Activated T-cell treated with anti-CD3 and anti-CD28 coated beads for 48 hours (primary cell): ENCODE measurements at regions not wholly inside any gene's neighbourhood (a gene's known extent, or its start where the extent isn't known, plus 50 kb on each side); places are given as distances from the start of the nearest gene placed in this dataset.

Experiments used
- DNase-seq: peaks from one replicate; pipeline ENCODE4 v3.0.0-alpha.2; 2020; ENCODE audit warnings: low read depth

- no peak for DNase-seq
Measured at GRCh38 chr5:82849885-82850284, 227.3 kb downstream of the TMEM167A start.

DNA sequence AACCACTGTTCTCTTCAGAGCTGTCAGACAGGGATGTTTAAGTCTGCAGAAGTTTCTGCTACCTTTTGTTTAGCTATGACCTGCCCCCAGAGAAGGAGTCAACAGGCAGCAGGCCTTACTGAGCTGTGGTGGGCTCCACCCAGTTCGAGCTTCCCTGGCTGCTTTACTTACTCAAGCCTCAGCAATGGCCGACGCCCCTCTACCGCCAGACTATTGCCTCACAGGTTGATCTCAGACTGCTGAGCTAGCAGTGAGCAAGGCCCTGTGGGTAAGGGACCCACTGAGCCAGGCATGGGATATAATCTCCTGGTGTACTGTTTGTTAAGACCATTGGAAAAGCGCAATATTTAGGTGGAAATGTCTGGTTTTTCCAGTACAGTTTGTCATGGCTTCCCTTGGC is 229.6 kb downstream of the TMEM167A start:
- no peak for DNase-seq

GRCh38 chr5:82839881-82840280 is 237.3 kb downstream of the TMEM167A start:
- no peak for DNase-seq

DNA sequence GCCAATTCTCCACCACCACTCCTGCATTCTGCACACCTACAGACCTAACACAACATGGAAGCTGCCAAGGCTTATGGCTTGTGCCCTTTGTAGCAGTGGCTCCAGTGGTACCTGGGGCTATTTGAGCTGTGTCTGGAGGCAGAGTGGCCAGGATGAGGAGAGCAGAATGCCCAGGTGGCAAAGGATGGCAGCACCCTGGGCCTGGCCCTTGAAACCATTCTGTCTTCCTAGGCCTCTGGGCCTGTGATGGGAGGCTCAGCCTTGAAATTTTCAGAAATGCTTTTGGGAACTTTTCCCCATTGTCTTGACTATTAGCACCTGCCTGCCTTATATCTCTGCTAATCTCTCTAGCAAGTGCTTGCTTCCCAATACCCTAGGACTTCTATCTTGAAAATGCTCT is 241.7 kb downstream of the TMEM167A start:
- DNase-seq, result no peak

DNA sequence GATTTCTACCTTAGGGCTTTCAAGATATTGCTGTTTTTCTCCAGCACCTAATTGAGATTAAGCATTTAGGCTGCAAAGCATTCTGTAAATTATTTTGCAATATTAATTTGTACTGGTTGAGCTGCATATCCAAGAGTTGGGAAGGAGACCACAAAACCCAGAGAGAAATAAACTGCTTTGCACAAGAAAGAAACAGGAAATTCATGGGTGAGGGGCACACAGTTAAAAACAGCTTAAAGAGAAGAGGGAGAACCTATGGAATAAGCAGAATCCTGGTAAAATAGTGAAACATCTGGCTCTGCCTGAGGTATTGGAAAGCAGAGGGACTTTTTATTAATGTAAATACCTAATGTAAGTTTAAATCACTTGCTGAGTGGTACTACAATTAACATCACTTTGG is 243.0 kb downstream of the TMEM167A start:
- no peak for DNase-seq

DNA sequence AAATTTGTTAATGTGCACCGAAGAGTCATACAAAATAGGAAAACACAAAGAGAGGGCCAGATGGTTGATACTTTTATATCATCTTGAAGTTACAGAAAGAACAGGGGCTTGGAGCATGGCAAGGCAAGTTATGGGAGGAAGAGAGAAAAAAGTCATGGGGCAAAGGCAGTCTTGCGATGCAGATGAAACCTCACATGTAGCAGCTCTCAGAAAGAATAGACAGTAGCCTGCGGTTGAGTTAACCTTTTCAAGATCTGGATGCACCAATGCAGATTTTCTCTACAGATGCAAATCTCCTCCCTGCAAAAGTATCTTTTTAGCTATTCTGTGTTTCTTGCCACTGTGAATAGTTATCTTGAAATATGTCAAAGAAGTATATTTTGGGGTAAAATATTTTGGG is 243.9 kb downstream of the TMEM167A start:
- no peak for DNase-seq

GRCh38 chr5:82832445-82832844 is 244.7 kb downstream of the TMEM167A start:
- no peak for DNase-seq

GRCh38 chr5:82828211-82828610 is 249.0 kb downstream of the TMEM167A start:
- DNase-seq, result no peak

- DNase-seq, result no peak
Measured at GRCh38 chr5:82827651-82828050, 249.5 kb downstream of the TMEM167A start.

DNA sequence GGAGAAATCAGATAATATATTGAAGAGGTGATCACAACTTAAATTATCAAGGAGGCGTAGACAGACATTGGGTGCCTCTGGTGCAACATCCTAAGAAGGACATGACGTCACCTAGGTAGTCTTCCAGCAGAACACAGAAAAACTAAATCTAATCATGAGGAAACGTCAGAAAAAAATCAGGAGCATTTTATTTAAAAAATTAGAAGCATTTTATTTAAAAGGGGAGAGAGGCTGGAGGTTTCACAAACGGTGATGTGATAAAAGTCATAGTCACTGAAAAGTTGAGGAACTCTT is 254.6 kb downstream of the TMEM167A start:
- DNase-seq, result no peak

DNA sequence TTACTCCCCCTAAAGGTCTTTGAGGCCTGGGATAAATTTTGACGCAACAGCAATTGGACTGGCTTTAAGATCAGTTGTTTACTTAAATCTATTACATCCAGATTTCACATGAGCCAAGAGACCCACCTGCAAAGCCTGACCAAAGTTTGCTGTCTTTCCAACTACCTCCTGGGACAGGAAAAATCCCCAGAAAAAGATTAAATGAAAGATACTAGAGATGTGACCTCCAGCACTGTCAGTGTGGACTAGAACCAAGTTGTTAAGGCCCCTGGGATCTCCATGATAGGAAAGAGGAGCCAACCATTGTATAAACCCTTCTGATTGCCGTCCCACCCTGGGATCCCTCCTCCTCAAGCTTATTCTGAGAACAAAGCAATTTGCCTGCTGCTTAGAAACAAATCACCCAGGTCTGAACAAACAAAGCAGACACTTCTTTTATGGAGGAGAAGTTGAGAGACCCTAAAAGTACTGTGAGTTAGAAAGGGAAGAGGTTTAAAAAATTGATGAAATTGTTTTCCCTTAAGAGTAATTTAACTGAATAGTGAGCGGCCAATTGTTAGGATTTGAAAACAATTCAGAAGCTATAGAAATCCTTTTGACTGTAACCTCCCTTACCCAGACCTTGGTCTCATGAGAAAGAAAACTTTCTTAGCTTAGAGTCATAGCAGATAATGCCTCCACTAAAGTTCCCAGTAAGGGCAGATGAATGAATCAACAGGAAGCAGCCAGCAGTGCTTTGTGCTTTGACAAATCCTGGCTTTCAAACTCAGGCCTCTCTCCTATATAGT is 255.2 kb downstream of the TMEM167A start:
- no peak for DNase-seq

DNA sequence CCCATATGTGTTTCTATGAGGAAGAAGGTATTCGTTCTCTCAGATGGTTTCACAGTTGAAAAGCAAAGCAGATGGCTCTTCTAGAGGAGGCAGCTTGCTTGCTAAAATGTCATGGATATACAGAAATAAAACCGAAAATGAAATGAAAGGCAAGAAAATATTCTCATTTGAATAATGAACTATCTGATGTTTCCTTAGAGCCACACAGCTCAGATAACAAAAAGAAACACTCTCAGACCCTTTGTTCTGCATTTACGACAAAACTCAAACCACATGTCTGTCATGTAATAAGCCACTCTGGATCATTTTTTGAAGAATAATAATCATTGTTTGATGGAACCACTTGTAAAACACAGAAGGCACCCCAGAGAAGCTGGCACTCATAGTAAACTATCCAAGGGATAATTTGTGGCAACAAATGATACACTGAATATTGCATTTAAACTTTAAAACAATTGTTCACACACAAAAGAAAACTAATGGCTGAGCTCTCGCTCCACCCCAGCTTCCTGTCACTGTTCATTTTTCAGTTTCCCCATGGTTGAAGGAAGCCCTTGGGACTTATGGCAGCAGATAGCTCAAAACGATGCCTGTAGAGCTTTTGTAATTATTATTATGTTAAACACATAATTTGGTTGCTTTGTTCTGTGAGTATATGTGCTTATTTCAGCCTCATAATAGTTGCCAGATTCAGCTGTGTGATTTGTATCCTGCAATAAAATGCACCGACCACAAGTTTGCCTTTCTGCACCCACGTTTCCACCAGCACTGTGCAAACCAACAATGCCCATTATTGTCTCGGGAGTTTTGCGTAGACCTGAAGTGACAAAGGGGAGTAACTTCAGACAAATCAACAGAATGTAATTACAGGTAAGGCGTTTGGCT is 256.0 kb downstream of the TMEM167A start:
- no peak for DNase-seq

DNA sequence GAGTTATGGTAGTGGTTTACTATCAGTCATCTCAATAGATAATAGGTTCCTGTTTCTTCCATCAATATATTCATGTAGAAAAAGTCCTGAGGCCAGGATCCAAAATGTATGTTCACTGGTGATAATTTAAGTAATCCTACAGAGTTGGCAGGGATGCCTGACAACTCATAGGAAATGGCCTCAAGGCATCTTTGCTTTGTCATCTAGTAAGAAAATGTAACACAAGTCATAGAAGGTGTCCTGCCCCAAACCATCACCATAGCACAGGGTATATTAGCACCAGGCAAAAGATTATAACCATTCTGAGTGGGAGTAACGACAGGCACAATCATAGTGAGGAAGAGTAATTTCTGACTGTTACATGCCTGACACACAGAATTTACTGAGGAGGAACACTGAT is 257.0 kb downstream of the TMEM167A start:
- no peak for DNase-seq

DNA sequence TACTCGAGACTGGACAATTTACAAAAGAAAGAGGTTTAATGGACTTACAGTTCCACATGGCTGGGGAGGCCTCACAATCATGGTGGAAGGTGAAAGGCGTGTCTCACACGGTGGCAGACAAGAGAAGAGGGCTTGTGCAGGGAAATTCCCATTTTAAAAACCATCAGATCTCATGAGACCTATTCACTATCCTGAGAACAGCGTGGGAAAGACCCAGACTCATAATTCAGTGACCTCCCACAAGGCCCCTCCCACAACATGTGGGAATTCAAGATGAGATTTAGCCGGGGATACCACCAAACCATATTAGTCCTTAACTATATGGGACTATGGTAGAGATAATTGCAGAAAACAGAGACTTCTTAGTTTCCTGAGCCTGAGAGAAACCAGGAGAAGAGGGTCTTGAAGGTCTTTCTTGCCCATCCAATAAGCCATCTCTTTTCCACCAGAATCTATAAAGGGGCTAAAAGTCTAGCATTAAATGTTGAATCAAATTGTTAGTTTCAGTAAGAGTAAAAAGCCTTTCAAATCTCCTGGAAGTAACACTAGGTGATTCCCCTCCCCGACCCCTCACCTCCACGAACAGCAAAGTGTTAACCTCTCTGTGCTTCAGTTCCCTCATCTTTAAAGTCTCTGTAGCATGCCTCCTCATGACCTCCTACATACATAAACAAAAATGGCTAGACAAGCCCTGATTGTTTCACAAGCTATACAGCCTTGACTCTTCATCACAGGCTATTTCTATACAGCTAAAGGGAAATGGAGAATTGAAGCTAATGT is 259.1 kb downstream of the TMEM167A start:
- no peak for DNase-seq

- no peak for DNase-seq
Measured at GRCh38 chr5:82816926-82817325, 260.3 kb downstream of the TMEM167A start.

DNA sequence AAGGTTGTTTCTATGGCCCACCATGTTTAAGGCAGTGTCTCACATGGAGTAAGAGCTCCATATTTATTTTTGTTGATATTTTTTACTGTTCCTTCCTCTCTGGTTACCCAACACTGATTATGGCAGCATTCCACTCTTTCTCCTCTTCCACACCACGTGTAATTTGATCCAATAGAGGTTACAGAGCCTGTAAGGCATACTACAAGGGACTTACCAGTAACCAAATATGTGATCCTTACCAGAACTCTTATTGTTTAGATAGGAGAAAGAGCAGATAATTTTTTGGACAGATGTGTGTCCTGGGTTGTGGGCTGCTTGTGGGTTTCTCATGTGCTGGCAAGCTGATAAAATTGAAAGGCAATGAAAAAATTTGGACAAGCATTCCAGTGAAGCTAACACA is 261.3 kb downstream of the TMEM167A start:
- DNase-seq, result no peak

DNA sequence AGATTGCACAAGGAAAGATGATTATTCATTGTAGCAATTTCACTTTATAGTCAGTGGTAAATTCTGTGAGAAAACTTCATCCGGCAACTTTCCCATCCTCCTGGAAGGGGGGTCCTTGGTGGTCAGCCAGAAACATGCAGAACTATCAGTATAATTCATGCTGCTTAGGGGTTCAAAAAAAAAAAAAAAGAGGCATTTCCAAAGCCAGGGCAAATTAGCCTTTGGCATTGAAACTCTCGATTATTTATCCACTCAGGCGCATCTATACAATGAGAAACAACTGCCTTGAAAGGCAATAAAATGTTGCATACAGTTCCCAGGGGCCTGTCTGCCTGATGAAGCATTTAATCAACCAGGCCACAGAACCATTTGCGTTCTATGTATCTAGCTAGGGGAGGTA is 263.3 kb downstream of the TMEM167A start:
- no peak for DNase-seq

- DNase-seq, result no peak
Measured at GRCh38 chr5:82812575-82812974, 264.6 kb downstream of the TMEM167A start.

GRCh38 chr5:82811490-82811889 is 265.7 kb downstream of the TMEM167A start:
- DNase-seq, result no peak

DNA sequence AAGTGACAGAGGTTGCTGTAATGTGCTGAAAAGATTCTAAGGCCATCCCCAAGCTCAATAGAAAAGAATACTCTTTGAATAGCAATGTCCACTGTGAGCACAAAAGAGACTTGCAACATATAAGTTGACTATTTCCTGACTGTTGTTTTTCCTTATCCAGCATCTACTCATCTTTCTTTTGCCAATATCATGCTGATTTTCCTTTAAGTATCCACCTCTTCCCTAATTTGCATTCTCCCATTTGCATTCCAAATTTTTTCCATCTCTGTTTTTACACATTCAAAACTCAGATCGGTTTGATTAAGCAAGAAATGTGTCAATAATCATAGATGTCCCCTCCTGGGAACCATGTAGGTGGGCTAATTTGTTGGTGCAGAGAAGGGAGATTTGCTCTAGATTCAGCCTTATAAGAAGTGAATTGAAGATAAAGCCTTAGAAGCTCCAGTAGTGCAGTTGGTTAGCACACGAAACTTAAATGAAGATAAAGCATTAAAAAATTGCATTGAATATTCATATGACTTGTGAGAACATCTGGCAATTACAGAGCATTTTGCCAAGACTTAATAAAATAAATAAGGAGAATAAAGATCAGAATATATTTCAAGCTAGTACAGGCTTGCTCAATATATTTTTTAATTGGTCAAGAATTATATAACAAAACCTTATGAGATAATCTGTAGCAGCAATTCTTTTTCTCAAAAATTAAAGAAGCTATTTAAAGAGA is 267.6 kb downstream of the TMEM167A start:
- no peak for DNase-seq

DNA sequence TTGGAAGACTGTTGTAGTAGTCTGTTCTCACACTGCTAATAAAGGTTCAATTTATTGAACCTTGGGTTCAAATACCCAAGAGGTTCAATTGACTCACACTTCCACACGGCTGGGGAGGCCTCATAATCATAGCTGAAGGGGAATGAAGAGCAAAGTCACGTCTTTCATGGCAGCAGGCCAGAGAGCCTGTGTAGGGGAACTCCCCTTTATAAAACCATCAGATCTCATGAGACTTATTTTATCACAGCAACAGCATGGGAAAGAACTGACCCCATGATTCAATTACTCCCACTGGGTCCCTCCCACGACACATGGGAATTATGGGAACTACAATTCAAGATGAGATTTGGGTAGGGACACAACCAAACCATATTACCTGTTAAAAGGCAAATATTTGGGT is 268.2 kb downstream of the TMEM167A start:
- DNase-seq, result no peak

- DNase-seq, result no peak
Measured at GRCh38 chr5:82807021-82807420, 270.2 kb downstream of the TMEM167A start.
